PC-9 (cell line): ENCODE measurements at regions not wholly inside any gene's neighbourhood (a gene's known extent, or its start where the extent isn't known, plus 50 kb on each side); places are given as distances from the start of the nearest gene placed in this dataset.

Experiments used
- EZH2 ChIP-seq: fragments of 200-600 bp; sonication (generic); IDR thresholded peaks from 2 replicates; pipeline ENCODE4 v1.8.0; 2017; ENCODE audit warnings: antibody characterized with exemption, low read depth
- TF ChIP-seq, protein P1 (sequence below): fragments of 200-600 bp; sonication (generic); conservative IDR thresholded peaks from 2 replicates; pipeline ENCODE4 v1.6.1; 2017; ENCODE audit warnings: mixed run types, antibody characterized with exemption, mild to moderate bottlenecking, moderate library complexity

DNA sequence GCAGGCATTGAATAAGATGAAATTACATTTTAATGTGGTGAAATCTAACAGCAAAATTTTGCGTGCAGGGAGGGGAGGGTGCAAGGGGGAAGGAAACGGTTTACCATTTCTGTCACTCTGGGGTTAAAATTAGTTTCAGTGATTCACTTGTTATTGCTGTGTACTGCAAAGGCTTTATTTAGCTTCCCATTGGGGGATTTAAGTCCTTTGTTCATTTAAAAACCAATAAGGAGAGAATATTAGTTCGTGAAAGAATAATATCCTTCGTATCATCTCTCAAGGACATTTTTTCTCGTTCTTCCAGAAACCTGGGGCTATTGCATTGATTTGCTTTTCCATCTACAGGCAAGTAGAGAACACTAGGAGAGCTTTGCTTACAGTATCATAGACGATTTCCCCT lies 667.8 kb upstream of the RGMB start:
- TF ChIP-seq, protein P1, sequence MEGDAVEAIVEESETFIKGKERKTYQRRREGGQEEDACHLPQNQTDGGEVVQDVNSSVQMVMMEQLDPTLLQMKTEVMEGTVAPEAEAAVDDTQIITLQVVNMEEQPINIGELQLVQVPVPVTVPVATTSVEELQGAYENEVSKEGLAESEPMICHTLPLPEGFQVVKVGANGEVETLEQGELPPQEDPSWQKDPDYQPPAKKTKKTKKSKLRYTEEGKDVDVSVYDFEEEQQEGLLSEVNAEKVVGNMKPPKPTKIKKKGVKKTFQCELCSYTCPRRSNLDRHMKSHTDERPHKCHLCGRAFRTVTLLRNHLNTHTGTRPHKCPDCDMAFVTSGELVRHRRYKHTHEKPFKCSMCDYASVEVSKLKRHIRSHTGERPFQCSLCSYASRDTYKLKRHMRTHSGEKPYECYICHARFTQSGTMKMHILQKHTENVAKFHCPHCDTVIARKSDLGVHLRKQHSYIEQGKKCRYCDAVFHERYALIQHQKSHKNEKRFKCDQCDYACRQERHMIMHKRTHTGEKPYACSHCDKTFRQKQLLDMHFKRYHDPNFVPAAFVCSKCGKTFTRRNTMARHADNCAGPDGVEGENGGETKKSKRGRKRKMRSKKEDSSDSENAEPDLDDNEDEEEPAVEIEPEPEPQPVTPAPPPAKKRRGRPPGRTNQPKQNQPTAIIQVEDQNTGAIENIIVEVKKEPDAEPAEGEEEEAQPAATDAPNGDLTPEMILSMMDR = no peak
- TF ChIP-seq EZH2 = no peak
